HG02973 (cell line): ENCODE measurements at regions not wholly inside any gene's neighbourhood (a gene's known extent, or its start where the extent isn't known, plus 50 kb on each side); places are given as distances from the start of the nearest gene placed in this dataset.

Experiments used
- ATAC-seq: cut with Tn5 transposase; IDR thresholded peaks from one replicate; pipeline ENCODE4 v1.9.1; 2021; ENCODE audit warnings: moderate library complexity; ENCODE audit not compliant: unreplicated experiment

DNA sequence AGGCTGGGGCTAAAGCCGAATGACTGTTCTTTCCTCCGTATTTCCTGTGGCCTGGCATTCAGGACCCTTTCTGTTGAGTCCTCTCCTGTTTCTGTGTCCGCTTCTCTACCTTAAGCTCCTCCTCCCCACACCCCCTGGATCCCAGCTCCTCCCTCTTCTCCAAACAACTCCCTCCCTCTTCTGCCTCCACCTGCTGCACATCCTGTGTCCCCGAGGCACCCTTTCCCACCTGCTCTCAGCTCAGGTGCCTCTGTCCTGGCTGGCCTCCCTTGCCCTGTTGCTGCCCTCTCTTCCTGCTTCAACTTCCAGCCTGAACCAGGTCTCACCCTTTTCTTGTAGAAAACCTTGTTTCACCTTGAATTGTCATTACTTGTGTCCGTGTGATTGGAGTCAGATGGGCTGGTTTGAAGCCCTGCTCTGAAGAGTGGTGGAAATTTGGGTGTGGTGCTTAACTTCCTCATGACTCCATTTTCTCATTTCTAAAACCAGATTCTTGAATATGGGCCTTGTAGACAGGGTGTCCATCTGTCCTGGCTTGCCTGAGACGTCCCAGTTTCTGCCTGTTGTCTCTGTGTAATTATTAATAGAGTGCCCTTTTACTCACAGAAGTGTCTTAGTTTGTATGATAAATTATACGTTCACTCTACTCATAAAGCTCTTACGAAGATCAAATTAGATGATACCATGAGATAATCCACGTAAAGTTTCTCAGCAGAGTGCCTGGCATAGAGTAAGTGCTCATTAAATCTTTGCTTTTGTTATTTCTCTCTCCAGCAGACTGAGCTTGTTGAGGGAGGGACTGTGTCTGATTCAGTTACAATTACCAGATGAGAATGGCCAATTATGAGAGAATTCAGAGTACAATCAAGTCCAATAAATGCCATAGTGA lies 58.9 kb upstream of the TRABD2B start:
- no peak for ATAC-seq

DNA sequence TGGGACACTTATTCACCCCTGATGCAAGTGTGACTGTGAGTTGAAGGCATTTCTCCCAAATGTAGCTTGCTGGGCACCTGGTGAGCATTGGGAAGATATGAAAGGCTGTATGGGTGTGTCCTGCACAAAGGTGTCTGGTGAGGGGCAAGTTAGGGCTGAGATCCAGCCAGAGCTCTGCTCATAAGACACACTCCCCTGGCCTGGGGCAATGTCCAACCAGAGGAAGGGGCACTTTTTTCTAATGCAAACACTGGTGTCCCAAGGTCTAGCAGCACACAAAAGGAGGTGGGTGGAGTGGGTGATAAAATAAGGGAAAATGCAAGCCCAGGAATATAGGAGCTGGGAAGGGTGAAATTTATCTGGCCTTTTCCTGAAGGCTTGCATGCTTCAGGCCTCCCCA lies 57.0 kb upstream of the TRABD2B start:
- no peak for ATAC-seq

DNA sequence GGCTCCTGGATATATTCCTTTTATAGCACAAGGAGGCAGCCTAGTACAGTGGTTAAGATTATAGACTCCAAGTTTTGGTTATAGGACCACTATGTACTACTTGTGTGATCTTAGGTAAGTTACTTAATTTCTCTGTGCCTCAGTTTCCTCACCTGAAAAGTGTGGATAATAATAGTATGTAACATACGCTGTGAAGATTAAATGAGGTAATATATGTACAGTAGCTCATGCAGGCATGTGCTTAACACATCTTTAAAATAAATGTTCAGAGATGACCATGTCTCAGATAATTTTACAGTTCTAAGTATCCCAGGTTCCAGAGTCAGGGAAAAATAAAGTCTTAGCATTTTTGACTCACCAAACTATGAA lies 55.7 kb upstream of the TRABD2B start:
- ATAC-seq: no peak

DNA sequence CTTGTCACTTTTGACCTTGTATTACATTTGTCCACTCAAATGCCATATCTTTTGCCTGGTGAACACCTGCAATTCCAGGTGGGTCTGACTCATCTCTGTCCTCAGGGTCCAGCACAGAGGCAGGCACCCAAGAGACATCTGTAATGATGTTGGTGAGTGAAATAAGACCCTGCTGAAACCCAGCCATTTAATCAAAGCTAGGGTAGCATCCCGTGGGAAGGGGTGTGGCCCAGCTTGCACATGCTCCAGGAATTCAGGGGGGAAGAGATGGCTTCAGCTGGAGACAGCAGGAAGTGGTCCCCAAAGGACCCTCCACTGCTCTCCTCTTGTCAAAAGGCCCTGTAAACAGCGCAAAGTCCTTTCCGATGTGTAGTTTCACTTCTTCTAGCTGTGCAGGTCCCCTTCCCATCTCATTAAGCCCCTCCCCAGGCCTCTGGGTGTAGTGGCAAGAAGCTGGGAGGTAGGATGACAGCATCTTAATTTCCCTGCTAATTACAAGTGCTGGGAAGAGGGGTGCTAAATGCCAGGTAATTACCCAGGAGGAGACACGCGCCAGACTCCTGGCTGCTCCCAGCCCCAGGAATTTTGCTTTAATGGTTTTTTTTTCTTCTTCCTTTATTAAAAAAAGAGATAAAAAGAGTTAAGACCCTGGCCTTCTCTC lies 54.4 kb upstream of the TRABD2B start:
- no peak for ATAC-seq

DNA sequence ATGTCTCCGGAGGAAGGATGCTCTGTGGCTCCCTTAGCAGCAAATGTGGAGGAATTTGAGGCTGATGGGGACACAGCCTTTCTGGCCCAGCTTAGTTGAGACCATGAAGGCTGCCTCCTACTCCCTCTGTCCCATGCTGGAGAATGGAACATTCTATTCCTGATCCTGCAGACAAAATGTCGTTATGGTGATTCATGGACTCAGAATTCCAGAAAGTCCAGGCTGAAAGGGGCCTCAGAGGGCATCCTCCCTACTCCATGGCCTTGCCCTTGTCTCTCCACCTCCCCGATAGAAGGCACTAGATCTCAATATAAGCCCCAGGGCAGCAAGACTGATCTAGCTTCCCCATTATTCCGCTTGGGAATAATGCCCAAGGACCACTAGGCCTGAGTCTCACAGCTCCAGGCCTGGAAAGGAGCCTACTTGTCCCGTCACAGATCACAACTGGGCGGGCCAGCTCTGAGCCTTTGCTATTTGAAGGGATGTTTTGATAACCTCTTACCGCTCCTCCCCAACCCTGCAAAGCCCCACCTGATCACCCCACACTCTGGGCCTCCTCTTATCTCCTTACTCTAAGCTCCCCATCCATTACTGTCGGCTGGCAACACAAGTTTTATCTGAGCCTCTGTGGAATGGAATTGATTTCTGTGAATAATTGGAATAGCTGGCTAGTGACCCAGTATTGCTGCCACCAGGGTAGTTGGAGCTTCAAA lies 52.8 kb upstream of the TRABD2B start:
- no peak for ATAC-seq

DNA sequence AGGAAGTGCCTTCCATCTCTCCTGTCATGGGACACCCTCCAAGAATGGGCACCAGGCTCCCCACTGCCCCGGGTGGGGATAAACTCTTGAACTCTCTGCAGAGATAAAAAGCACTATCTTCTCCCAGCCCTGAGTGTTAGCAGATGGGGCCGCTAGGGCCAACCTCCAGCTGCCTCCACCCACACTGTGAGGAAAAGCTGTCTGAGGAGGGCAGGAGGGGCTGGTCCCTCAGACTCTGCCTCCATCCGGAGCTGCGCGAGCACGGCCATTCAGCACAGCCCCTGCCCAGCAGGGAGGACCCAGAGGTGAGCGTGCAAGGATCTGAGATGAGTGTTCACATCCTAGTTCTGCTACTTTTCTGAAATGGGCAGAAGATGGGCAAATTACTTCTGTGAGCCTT lies 51.8 kb upstream of the TRABD2B start:
- no peak for ATAC-seq

DNA sequence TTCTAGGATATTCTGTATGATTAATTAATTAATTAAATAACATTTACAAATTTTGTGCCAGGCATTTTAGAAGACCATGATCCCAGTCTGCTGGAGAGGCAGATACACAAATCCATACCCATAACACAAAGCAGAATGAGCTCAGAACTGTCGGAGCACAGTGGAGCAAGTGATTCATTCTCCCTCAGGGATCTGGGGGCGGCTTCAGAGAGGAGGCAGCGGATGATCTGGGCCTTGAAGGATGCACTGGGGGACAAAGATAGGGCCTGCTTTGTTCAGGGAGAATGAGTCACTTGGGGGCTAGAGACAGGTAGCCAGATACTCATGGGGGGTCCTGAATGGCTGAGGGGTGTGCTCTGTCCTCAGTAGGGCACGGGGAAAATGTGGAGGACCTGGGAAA lies 50.9 kb upstream of the TRABD2B start:
- ATAC-seq: no peak

DNA sequence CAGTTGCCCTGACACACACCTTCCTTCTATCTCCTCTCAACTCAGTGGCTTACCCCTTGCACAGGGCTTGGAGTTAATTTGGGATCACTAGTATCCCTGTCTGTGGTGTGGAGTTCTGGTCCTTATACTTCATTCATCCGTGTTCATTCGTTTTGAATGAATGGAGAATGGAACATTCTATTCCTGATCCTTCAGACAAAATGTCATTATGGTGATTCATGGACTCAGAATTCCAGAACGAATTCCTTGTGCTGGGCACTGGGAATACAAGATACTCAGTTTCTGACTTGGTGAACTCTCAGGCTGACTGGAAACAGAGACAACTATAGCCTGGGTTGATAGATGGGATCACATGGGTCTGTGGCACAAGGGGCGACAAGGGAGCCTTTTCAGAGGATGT lies 49.9 kb upstream of the TRABD2B start:
- ATAC-seq: no peak
